ENCODE measurements at regions not wholly inside any gene's neighbourhood (a gene's known extent, or its start where the extent isn't known, plus 50 kb on each side); places are given as distances from the start of the nearest gene placed in this dataset.

DNA sequence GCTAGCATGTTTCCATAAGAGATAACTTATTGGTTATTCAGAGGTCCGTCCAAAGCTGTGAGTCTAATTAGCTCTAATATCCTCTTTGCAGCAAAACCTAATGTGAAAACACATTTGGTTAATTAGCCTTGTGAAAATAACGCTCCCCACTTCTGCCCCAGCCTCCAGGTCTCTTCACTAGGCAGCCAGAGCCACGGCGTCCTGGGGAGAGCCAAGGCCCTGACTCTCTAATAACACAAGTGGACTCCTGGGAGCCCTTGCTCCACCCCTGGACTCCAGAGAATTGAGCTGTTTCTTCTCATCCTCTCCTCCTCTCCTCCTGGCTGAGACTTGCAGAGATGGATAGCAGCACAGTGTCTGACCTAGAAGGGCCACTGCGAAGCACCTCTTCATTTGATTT, 78.8 kb downstream of the CCDC185 start:
- TF ChIP-seq POLR2A (IDR thresholded peaks at IDR 0.05; ENCODE audit: borderline replicate concordance, extremely low read depth, insufficient read depth, insufficient read length) = no peak
- TF ChIP-seq ELF1 (IDR thresholded peaks at IDR 0.05; ENCODE audit: borderline replicate concordance, low read depth) = no peak
- no peak for TF ChIP-seq CTCF (IDR thresholded peaks at IDR 0.05 in 2 of 3, conservative IDR thresholded peaks at IDR 0.05 in 1 of 3; ENCODE audit: borderline replicate concordance in 1 of 3, insufficient read depth in 1 of 3, low read depth in 2 of 3, low read length in 2 of 3)
- no peak for TF ChIP-seq POLR2AphosphoS5 (IDR thresholded peaks at IDR 0.05; ENCODE audit: low read depth, low read length)
- TF ChIP-seq ZNF274 (IDR thresholded peaks at IDR 0.05; ENCODE audit: low read depth, low read length) = no peak
- TF ChIP-seq CBX3 (IDR thresholded peaks at IDR 0.05; ENCODE audit: low read depth) = no peak
- no peak for TF ChIP-seq CEBPB (IDR thresholded peaks at IDR 0.05; ENCODE audit: low read depth)
- no peak for TF ChIP-seq YY1 (IDR thresholded peaks at IDR 0.05; ENCODE audit: extremely low read depth, insufficient replicate concordance, low read depth, low read length)
- TF ChIP-seq, protein P1, sequence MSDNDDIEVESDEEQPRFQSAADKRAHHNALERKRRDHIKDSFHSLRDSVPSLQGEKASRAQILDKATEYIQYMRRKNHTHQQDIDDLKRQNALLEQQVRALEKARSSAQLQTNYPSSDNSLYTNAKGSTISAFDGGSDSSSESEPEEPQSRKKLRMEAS (IDR thresholded peaks at IDR 0.05) = no peak
- TF ChIP-seq SP1 (IDR thresholded peaks at IDR 0.05; ENCODE audit: low read depth) = no peak
- no peak for TF ChIP-seq EZH2phosphoT487 (IDR thresholded peaks at IDR 0.05; ENCODE audit: borderline replicate concordance)
- TF ChIP-seq EZH2 (IDR thresholded peaks at IDR 0.05) = no peak
- no peak for TF ChIP-seq ZFX (IDR thresholded peaks at IDR 0.05)
- TF ChIP-seq TCF7L2 (IDR thresholded peaks at IDR 0.05; ENCODE audit: borderline replicate concordance, extremely low read depth, insufficient read depth, insufficient read length) = no peak
